ENCODE measurements at regions not wholly inside any gene's neighbourhood (a gene's known extent, or its start where the extent isn't known, plus 50 kb on each side); places are given as distances from the start of the nearest gene placed in this dataset.

DNA sequence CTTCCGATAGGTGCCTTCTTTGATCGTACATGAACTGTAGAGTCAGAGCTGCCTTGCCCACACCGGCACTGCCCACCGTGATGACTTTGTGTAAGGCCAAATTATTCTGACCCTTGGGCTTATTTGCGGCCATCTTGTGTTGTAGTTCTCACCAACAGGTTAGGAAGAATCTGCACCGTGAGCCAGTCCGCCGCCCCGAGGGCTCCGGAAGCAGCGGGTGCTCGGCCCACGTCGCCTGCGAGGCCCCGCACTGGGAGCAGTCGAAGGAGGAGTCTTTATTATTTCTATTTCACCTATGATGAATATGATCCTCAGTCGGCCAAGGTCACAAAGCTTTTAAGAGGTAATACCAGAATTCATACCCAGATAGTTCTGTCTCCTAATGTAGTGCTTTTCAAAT is 70.6 kb upstream of the SYT1 start:
- DNase-seq = no peak

DNA sequence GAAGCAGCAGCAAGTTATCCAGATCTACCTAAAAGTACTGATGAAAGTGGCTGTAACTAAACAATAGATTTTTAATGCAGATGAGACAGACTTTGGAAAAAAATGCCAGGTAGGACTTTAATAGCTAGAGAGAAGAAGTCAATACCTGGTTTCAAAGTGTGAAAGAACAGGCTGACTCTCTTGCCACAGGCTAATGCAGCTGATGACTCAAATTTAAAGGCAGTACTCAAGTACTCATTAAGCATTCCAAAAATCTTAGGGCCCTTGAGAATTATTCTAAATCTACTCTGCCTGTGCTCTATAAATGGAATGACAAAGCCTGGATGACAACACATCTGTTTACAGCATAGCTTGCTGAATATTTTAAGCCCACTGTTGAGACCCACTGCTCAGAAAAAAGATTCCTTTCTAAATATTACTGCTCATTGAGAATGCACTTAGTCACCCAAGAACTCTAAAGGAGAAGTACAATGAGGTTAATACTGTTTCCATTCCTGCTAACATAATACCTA is 68.6 kb upstream of the SYT1 start:
- DNase-seq = no peak

DNA sequence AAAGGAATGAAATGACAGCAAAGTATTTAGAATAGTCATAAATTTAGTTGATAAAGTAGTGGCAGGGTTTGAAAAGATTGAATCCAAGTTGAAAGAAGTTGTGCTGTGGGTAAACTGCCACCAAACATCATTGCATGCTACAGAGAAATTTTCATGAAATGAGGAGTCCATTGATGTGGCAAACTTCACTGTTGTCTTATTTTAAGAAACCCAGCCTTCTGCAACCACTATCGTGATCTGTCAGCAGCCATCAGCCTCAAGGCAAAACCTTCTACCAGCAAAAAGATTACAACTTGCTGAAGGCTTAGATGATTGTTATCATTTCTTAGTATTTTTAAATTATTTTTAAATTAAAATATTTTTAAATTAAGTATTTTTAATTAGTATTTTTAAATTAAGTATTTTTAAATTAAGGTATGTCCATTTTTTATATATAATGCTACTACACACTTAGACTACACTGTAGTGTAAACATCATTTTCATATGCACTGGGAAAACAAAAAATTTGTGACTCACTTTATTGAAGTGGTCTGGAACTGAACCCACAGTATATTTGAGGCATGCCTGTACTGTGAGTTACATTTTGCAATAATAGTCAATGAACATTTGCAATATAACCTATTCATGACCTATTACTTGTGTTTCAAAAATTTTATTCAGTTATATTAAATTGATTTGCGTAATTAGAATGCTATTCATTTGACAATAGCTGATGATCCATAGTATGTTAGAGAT is 67.2 kb upstream of the SYT1 start:
- DNase-seq = no peak

DNA sequence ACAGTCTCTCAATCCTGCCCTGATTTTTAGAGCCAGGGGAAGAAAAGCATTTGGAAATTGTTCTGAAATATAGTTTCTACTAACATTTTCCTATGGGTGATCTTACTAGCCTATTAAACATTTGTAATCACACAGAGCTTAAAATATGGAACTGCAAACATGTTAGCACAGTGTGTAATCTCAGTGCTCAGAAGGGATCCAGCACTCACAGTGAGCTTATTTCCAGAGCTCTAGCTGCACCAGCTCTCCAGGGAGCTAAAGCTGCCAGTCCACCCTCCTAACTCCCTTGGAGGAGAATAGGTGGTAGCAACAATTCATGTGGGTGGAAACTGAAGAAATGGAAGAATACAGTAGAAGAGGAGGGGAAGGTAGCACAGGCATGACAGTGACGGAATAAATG is 64.9 kb upstream of the SYT1 start:
- no peak for DNase-seq

DNA sequence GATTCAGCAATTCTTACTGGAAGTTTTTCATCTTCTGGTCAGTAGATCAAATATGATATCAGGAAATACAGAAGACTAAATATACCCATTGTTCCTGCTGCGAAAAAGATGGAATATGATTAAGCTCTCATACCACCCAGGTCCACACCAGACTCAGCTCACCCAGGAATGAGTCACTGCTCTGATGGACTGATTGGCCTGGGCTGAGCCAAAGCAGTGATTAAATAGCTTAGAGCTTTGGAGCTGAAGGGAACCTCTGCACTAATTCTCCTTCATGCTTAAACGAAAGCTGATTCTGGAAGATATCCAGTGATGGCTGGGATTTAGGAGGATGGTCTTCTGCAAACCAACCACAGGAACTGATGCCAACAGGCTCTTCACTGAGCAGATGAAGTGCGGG is 62.0 kb upstream of the SYT1 start:
- DNase-seq = no peak

DNA sequence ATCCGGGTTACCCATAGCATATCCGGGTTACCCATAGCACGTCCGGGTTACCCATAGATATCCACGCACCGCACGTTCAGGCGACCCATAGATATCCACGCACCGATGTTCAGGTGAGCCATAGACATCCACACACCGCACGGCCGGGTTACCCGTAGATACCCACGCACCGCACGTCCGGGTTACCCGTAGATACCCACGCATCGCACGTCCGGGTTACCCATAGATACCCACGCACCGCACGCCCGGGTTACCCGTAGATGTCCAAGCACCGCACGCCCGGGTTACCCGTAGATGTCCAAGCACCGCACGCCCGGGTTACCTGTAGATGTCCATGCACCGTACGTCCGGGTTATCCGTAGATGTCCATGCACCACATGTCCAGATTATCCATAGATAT is 60.3 kb upstream of the SYT1 start:
- no peak for DNase-seq
